Small intestine (tissue), 7 donors: ENCODE measurements at regions not wholly inside any gene's neighbourhood (a gene's known extent, or its start where the extent isn't known, plus 50 kb on each side); places are given as distances from the start of the nearest gene placed in this dataset.
"Not testable (repeated sequence)": the region's sequence is repeated elsewhere in the genome, so short reads cannot be mapped to it uniquely, and the experiment has no call there.

Source experiments
- DNase-seq, 2 donors: peaks; one replicate each; pipeline versions ENCODE4 v3.0.0 to v3.0.0-alpha.2; 2013
- FAIRE-seq: peaks from 2 replicates; lab custom pipeline; 2012; peaks lifted over from hg19 to GRCh38; lab: Jason Lieb, UNC
- H3K27ac ChIP-seq, 3 donors: one replicate each; pipeline ENCODE4 v1.5.1; 2013; ENCODE audit warnings: low read length in 2 of 3, mild to moderate bottlenecking in 2 of 3, control low read depth in 1 of 3, inconsistent platforms in 1 of 3, low read depth in 1 of 3, moderate library complexity in 1 of 3
- H3K27me3 ChIP-seq, 3 donors: one replicate each; pipeline ENCODE4 v1.6.1; 2013; ENCODE audit warnings: low read length in 3 of 3, inconsistent platforms in 1 of 3; ENCODE audit not compliant: control insufficient read depth in 3 of 3, insufficient read depth in 3 of 3
- H3K36me3 ChIP-seq, 3 donors: one replicate each; pipeline ENCODE4 v1.6.1; 2013; ENCODE audit warnings: low read length in 3 of 3, inconsistent platforms in 1 of 3, low read depth in 1 of 3, mild to moderate bottlenecking in 1 of 3, moderate library complexity in 1 of 3; ENCODE audit not compliant: control insufficient read depth in 3 of 3, insufficient read depth in 2 of 3
- H3K4me1 ChIP-seq, 3 donors: one replicate each; pipeline ENCODE4 v1.6.1; 2013; ENCODE audit warnings: low read length in 2 of 3, inconsistent platforms in 1 of 3, low read depth in 1 of 3, mild to moderate bottlenecking in 1 of 3, moderate library complexity in 1 of 3; ENCODE audit not compliant: control insufficient read depth in 3 of 3, insufficient read depth in 2 of 3
- H3K4me3 ChIP-seq, 3 donors: one replicate each; pipeline ENCODE4 v1.5.1; 2013; ENCODE audit warnings: low read length in 3 of 3, control low read depth in 1 of 3, inconsistent platforms in 1 of 3, low read depth in 1 of 3, mild to moderate bottlenecking in 1 of 3, moderate library complexity in 1 of 3
- H3K9me3 ChIP-seq, 2 donors: one replicate each; pipeline ENCODE4 v1.6.1; 2013; ENCODE audit warnings: low read depth in 1 of 2, low read length in 1 of 2; ENCODE audit not compliant: control insufficient read depth in 2 of 2, insufficient read depth in 1 of 2
- WGBS, 3 donors: extraction: QIAGEN DNeasy Blood & Tissue Kit; methylation state at CpG; one replicate each; pipeline ENCODE4 v1.1.7; 2013; 5-methylcytosine and 5-hydroxymethylcytosine counted together
- donor health status: healthy with polysubstance abuse.
- donor health status: control.
- donor health status: control.
- donor health status: Bipolar disorder and iron deficiency.
- donor health status: healthy.

DNA sequence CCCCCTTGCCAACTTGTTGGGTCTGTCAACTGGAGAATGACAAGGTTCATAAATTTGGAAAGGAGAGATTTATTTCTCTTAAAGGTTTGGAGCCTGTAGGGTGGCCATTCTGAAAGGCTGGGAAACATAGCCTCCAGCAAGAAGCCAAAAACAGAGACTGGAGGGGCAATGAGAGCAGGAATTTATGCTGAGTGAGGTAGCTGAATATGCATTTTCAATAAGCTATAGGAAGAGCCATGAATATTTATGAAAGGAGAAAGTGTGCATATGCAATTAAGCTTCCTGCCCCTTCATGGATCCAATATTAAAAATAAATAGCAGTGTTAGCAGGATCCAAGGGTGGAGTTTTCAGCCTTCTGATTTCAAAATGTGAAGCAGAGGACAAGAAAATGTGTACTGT, 306.1 kb upstream of the LRRC3B start:
- H3K9me3 ChIP-seq, result peaks cover 0 to 2% of the 10 kb centered on the region in 2 donors
- FAIRE-seq (no peak), DNase-seq (no peak)
- H3K36me3 ChIP-seq, result no peaks in the 10 kb centered on the region
- H3K27ac ChIP-seq, result no peak overlapping the region
- H3K27me3 ChIP-seq, result no peaks in the 10 kb centered on the region
- H3K4me1 ChIP-seq, result no peaks in the 10 kb centered on the region
- no peak overlapping the region for H3K4me3 ChIP-seq

DNA sequence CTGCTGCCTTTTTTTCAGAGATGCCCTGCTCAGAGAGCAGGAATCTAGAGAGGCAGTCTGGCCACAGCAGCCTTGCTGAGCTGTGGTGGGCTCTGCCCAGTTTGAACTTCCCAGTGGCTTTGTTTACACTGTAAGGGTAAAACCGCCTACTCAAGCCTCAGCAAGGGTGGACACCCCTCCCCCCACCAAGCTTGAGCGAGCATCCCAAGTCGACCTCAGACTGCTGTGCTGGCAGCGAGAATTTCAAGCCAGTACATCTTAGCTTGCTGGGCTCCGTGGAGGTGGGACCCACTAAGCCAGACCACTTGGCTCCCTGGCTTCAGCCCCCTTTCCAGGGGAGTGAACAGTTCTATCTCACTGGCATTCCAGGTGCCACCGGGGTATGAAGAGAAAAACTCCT, 298.8 kb upstream of the LRRC3B start:
- not testable (repeated sequence) for H3K27ac ChIP-seq, H3K36me3 ChIP-seq, DNase-seq, H3K4me1 ChIP-seq, FAIRE-seq, H3K4me3 ChIP-seq, H3K27me3 ChIP-seq
- 61 to 67% (median 64%) methylated on average over 6 of the region's 6 CpGs for WGBS, 3 donors
- peaks cover 2 to 15% of the 10 kb centered on the region in 2 donors for H3K9me3 ChIP-seq

DNA sequence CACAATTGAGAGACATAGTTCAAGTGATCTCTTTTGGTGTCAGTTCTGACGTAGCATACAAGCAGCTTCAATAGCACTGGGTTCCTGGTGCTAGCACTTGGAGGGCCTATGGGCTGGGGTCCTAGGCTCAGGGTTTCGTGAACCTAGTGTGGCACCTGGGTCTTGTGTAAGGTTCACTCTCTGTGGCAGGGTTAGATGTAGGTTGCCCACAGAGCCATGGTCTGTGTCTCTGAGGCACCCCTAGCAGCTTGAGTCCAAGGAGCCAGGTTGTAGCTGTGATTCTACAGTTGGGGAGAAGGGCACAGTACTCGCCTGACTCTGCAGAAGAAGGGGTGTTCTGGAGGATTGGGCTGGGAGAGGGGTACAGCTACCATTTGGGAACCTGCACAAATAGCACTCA, 282.6 kb upstream of the LRRC3B start:
- WGBS, 3 donors, result 74 to 79% (median 76%) methylated on average over 3 of the region's 3 CpGs
- Histone ChIP-seq H3K36me3 (no peaks in the 10 kb centered on the region), H3K4me1 (no peaks in the 10 kb centered on the region), H3K4me3 (no peak overlapping the region), H3K9me3 (no peaks in the 10 kb centered on the region), H3K27ac (no peak overlapping the region), H3K27me3 (no peaks in the 10 kb centered on the region)
- FAIRE-seq (no peak), DNase-seq (no peak)

DNA sequence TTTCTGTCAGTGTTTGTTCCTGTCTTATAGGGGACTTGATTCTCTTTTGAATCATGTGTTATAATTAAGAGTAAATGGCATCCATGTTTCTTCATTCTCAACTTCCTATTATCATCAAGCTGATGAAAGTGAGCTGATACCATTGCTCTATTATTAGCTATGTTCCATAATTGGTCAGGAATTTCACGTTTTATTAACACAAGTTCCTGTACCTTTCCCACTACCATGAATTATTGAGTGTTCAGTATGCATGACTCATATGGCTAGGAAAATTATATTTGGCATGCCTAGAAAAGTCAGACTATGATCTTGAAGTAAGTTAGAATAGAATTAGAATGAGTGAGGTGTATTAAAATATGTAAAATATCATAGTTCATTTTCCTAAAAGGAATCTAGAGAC, 278.9 kb upstream of the LRRC3B start:
- Histone ChIP-seq H3K27ac (no peak overlapping the region), H3K9me3 (peaks cover 1 to 20% of the 10 kb centered on the region in 2 donors), H3K36me3 (no peaks in the 10 kb centered on the region), H3K4me1 (no peaks in the 10 kb centered on the region), H3K27me3 (no peaks in the 10 kb centered on the region), H3K4me3 (no peak overlapping the region)
- FAIRE-seq (no peak), DNase-seq (no peak)
- 61 to 74% (median 68%) methylated on average over 1 of the region's 1 CpG for WGBS, 3 donors

DNA sequence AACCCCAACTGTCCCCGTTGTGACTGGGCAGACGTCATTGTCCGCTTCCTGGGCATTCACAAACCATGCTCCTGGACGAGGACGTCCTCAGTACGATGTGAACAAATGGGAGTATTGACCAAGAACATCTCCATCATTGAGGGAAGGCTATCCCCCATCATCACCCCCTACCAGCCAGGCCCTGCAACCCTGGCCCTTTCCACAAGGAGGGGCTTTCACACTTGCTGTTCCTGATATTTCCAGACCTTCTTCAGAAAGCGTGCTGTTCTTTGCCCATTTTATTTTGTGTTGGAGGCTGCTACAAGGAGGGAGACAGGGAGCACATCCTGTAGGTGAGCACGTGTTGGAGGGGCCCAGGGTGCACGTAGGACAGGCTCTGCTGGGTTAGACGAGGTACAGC, 277.0 kb upstream of the LRRC3B start:
- Histone ChIP-seq H3K4me3 (no peak overlapping the region), H3K4me1 (no peaks in the 10 kb centered on the region), H3K9me3 (peaks cover 1 to 22% of the 10 kb centered on the region in 2 donors), H3K27ac (no peak overlapping the region), H3K36me3 (no peaks in the 10 kb centered on the region), H3K27me3 (no peaks in the 10 kb centered on the region)
- FAIRE-seq, result no peak
- no peak for DNase-seq
- WGBS, 3 donors, result 78 to 83% (median 79%) methylated on average over 10 of the region's 10 CpGs

DNA sequence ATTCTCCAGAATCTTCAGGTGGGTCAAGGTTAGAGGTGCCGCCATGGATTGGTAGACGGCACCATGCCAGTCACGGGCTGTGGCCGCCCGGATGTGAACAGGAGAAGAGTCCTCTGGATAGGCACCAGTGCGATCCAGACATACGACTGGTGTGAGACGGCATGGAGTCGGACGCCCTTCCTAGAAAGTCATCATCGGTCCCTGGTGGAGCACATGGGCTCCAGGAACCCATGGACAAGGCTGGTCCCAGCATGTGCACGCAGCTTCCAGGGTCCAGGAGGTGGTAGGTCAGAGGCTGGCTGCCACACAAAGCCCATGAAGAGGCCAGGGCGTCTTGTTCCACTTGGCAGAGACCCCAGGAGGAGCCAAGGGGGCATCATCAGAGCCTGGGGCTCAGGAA, 276.1 kb upstream of the LRRC3B start:
- H3K27me3 ChIP-seq, result no peaks in the 10 kb centered on the region
- no peaks in the 10 kb centered on the region for H3K36me3 ChIP-seq
- no peak overlapping the region for H3K4me3 ChIP-seq
- H3K4me1 ChIP-seq, result no peaks in the 10 kb centered on the region
- FAIRE-seq (no peak), DNase-seq (no peak)
- 90 to 94% (median 93%) methylated on average over 13 of the region's 13 CpGs for WGBS, 3 donors
- H3K27ac ChIP-seq, result no peak overlapping the region
- peaks cover 1 to 22% of the 10 kb centered on the region in 2 donors for H3K9me3 ChIP-seq

DNA sequence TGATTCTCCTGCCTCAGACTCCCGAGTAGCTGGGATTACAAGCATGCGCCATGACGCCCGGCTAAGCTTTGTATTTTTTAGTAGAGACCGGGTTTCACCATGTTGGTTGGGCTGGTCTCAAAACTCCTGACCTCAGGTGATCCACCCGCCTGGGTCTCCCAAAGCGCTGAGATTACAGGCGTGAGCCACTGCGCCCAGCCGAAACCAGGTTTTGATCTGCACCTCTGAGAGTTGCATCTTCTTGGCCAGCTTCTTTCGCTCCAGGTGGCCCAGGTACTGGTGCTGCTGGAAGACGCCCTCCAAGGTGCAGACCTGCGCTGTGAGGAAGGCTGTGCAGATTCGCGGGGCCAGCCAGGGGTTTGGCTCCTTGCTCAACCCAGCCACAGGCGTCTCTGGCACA, 275.4 kb upstream of the LRRC3B start:
- DNase-seq (no peak), FAIRE-seq (no peak)
- H3K27me3 ChIP-seq, result no peaks in the 10 kb centered on the region
- H3K4me1 ChIP-seq, result no peaks in the 10 kb centered on the region
- 91 to 95% (median 95%) methylated on average over 16 of the region's 16 CpGs for WGBS, 3 donors
- peaks cover 1 to 22% of the 10 kb centered on the region in 2 donors for H3K9me3 ChIP-seq
- H3K27ac ChIP-seq, result no peak overlapping the region
- no peak overlapping the region for H3K4me3 ChIP-seq
- no peaks in the 10 kb centered on the region for H3K36me3 ChIP-seq

DNA sequence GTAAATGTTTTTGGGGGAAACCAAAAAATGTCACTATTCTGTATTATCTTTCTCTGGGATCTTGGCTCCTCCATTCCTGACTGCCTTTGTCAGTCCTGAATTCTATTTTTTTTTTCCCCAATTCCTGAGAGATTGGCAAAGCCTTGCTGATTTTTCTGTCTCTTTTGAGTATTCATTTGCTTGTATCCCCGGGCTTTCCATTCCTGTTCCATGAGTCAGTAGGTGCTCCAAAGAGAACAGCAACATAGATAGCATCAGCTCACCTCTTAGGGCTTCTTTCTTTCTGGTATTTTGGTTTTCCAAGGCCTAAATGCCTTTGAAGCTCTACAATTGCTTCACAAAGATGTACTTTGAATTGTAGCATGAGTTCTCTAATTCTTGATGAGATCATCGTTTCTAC, 271.7 kb upstream of the LRRC3B start:
- H3K4me3 ChIP-seq, result no peak overlapping the region
- FAIRE-seq (no peak), DNase-seq (no peak)
- peaks cover 1 to 17% of the 10 kb centered on the region in 2 donors for H3K9me3 ChIP-seq
- H3K4me1 ChIP-seq, result no peaks in the 10 kb centered on the region
- H3K27ac ChIP-seq, result no peak overlapping the region
- no peaks in the 10 kb centered on the region for H3K36me3 ChIP-seq
- WGBS, 3 donors, result 54 to 74% (median 60%) methylated on average over 2 of the region's 2 CpGs
- no peaks in the 10 kb centered on the region for H3K27me3 ChIP-seq

DNA sequence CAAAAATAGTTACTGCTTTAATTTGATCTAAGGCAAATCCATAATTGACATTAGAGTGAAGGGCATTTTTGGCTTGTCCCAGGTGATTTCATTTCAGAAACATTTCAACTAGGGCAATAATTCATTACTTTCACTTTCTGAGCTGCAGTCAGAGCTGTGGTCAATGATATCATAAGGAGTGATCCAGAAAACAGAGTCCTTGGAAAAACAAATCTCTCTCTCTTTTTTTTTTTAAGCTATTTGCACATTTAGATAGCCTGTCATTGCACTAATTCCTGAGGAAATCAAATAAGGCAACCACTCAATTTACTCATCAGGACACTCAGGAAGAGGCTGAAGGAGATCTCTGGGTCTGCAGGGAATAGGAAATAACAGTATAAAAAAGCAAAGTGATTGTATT, 269.5 kb upstream of the LRRC3B start:
- H3K4me1 ChIP-seq, result no peaks in the 10 kb centered on the region
- no peak overlapping the region for H3K27ac ChIP-seq
- H3K4me3 ChIP-seq, result no peak overlapping the region
- no peaks in the 10 kb centered on the region for H3K36me3 ChIP-seq
- no peak for FAIRE-seq
- no peak for DNase-seq
- peaks cover 0 to 2% of the 10 kb centered on the region in 2 donors for H3K9me3 ChIP-seq
- H3K27me3 ChIP-seq, result no peaks in the 10 kb centered on the region
